Colonic mucosa (tissue), 4 donors: ENCODE measurements at regions not wholly inside any gene's neighbourhood (a gene's known extent, or its start where the extent isn't known, plus 50 kb on each side); places are given as distances from the start of the nearest gene placed in this dataset.

Experiments
- DNase-seq: peaks from one replicate; pipeline ENCODE4 v3.0.0-alpha.2; 2020
- H3K27ac ChIP-seq: fragments of 200-600 bp; one replicate; pipeline ENCODE4 v1.8.0; 2021
- H3K27me3 ChIP-seq: fragments of 200-600 bp; one replicate; pipeline ENCODE4 v1.8.0; 2021
- H3K36me3 ChIP-seq: fragments of 200-600 bp; one replicate; pipeline ENCODE4 v1.8.0; 2021
- H3K4me1 ChIP-seq: fragments of 200-600 bp; one replicate; pipeline ENCODE4 v1.8.0; 2021; ENCODE audit warnings: mild to moderate bottlenecking
- H3K4me3 ChIP-seq: fragments of 200-600 bp; one replicate; pipeline ENCODE4 v1.8.0; 2021
- H3K9ac ChIP-seq, 2 donors: one replicate each; pipeline ENCODE4 v1.7.0; 2013; ENCODE audit warnings: control low read depth in 2 of 2, low read depth in 2 of 2, low read length in 2 of 2
- H3K9me3 ChIP-seq: fragments of 200-600 bp; one replicate; pipeline ENCODE4 v1.8.0; 2021
- intact Hi-C: fragments of 100-400 bp; cut with DNase I; formaldehyde crosslinking; loops from one replicate; pipeline ENCODE4 v1.14.1; 2022
- TF ChIP-seq, protein P1 (sequence below): fragments of 200-600 bp; IDR thresholded peaks from one replicate; pipeline ENCODE4 v1.8.0; 2022; ENCODE audit warnings: antibody characterized with exemption, mild to moderate bottlenecking
- donor health status: healthy.
- donor health status: DM: no; HTN: no; CAD: no.
- donor health status: DM: no; HTN: no; CAD: no.

DNA sequence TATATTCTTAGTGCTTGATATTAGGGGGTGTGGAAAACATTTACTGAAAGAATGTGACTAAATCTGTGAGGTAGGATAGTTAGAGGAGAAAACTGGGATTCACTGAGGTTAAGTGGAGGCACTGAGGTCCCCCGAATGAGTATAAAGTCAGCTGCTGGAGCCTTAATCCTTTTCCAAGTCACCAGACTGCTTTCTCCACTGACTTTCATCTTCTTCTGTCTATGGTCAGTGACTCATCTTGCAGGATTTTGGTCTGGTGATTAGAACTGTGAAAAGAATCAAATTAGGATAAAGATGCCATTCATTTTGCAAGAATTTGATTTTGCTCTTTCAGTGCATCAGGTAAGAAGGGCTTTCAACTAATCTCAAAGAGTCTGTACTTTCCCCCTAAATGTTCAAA, 89.3 kb upstream of the ALDH1A1 start:
- Histone ChIP-seq H3K4me3 (no peak overlapping the region), H3K9ac (no peak overlapping the region), H3K27ac (no peak overlapping the region), H3K4me1 (no peaks in the 10 kb centered on the region), H3K36me3 (no peaks in the 10 kb centered on the region), H3K27me3 (no peaks in the 10 kb centered on the region), H3K9me3 (no peaks in the 10 kb centered on the region)
- TF ChIP-seq, protein P1, sequence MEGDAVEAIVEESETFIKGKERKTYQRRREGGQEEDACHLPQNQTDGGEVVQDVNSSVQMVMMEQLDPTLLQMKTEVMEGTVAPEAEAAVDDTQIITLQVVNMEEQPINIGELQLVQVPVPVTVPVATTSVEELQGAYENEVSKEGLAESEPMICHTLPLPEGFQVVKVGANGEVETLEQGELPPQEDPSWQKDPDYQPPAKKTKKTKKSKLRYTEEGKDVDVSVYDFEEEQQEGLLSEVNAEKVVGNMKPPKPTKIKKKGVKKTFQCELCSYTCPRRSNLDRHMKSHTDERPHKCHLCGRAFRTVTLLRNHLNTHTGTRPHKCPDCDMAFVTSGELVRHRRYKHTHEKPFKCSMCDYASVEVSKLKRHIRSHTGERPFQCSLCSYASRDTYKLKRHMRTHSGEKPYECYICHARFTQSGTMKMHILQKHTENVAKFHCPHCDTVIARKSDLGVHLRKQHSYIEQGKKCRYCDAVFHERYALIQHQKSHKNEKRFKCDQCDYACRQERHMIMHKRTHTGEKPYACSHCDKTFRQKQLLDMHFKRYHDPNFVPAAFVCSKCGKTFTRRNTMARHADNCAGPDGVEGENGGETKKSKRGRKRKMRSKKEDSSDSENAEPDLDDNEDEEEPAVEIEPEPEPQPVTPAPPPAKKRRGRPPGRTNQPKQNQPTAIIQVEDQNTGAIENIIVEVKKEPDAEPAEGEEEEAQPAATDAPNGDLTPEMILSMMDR: no peak
- no peak for DNase-seq
- intact Hi-C loops: no loop called here

DNA sequence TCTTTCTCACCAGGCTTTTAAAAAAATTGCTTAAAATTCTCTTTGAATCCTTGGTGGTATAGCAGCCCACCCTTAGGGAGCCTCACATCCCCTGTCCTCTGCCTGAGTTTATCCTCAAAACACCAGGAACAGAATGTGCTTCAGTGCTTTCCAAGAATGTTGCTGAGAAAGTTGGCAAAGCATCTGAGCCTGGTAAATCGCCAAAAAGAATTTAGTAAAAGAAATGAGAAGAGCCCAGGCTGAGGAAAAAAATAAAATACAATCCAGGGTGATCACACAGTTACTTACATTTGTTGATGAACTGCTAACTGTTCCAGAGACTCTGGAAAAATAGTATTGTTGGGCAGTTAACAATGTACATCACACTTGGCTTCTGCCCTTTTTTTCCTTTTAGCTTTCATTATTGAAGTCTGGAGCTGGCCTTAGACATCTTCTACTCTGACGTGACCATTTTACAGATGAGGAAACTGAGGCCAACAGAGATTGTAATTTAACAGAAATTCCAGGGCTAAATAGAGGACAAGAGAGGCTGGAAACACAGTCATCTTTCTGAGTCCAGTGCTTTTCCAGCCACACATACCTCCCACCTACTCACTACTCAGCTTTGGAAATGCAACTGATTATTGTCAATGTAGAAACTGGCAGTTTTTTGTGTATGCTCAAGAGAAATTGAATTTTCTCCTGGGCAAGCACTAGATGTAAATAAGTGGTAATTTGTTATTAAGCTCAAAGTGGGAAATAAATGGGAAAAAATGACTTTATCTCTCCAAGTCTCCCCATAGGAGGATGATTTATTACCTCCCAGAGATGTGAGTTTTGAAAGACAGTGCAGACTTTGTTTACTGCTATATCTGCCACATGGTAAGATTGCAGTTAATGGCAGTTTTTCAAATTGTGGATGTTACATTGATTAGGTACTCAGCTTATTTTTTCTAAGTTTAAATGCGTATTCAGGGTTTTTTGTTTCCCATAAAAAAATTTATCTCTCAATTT, 86.7 kb upstream of the ALDH1A1 start:
- Histone ChIP-seq H3K36me3 (no peaks in the 10 kb centered on the region), H3K4me3 (no peak overlapping the region), H3K9me3 (no peaks in the 10 kb centered on the region), H3K4me1 (no peaks in the 10 kb centered on the region), H3K27ac (peak overlapping the region; percentile 6), H3K27me3 (no peaks in the 10 kb centered on the region), H3K9ac (no peak overlapping the region)
- TF ChIP-seq, protein P1: no peak
- intact Hi-C loops: no loop called here
- peak; percentile 28 for DNase-seq

GRCh38 chr9:73038613-73039012, 85.8 kb upstream of the ALDH1A1 start:
- Histone ChIP-seq H3K9me3 (no peaks in the 10 kb centered on the region), H3K27me3 (no peaks in the 10 kb centered on the region), H3K36me3 (no peaks in the 10 kb centered on the region), H3K4me3 (no peak overlapping the region), H3K4me1 (no peaks in the 10 kb centered on the region), H3K27ac (peak overlapping the region; percentile 6), H3K9ac (peak overlapping the region in 1 of 2 donors; percentile 9)
- intact Hi-C loops: no loop called here
- DNase-seq: peak; percentile 19
- TF ChIP-seq, protein P1: no peak

- intact Hi-C loops: no loop called here
- no peak overlapping the region for H3K4me3 ChIP-seq
- no peaks in the 10 kb centered on the region for H3K36me3 ChIP-seq
- TF ChIP-seq, protein P1: no peak
- H3K27ac ChIP-seq: no peak overlapping the region
- DNase-seq: no peak
- no peak overlapping the region for H3K9ac ChIP-seq
- no peaks in the 10 kb centered on the region for H3K27me3 ChIP-seq
- no peaks in the 10 kb centered on the region for H3K4me1 ChIP-seq
- no peaks in the 10 kb centered on the region for H3K9me3 ChIP-seq
These were observed 85.2 kb upstream of the ALDH1A1 start for GRCh38 chr9:73038089-73038509.

DNA sequence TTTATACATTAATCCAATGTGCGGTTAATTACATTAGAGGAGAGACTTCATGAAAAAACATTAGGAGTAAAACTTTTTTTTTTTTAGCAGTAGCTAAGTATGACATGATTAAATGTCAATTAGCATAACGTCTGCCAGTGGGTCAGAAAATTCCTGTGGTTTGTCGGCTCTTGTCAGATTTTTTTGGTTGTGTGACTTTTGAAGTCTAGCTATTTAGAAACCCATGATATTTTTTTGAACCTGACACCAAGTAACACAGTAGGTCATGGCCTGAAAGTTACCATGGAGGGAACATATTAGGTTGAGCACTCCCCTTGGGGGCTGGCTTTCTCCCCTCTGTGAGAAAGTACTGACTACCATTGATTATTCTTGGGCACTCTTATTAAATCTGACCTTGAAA, 84.8 kb upstream of the ALDH1A1 start:
- DNase-seq: no peak
- no peaks in the 10 kb centered on the region for H3K9me3 ChIP-seq
- no peak overlapping the region for H3K27ac ChIP-seq
- H3K4me3 ChIP-seq: no peak overlapping the region
- intact Hi-C loops: no loop called here
- no peaks in the 10 kb centered on the region for H3K4me1 ChIP-seq
- no peak overlapping the region for H3K9ac ChIP-seq
- no peaks in the 10 kb centered on the region for H3K27me3 ChIP-seq
- H3K36me3 ChIP-seq: no peaks in the 10 kb centered on the region
- TF ChIP-seq, protein P1: no peak
